GM21515 (cell line): ENCODE measurements at regions not wholly inside any gene's neighbourhood (a gene's known extent, or its start where the extent isn't known, plus 50 kb on each side); places are given as distances from the start of the nearest gene placed in this dataset.

Experiments used
- ATAC-seq: cut with Tn5 transposase; IDR thresholded peaks from one replicate; pipeline ENCODE4 v1.9.1; 2021; ENCODE audit not compliant: unreplicated experiment

GRCh38 chr12:59087691-59088090 lies 167.4 kb upstream of the LRIG3 start:
- no peak for ATAC-seq

DNA sequence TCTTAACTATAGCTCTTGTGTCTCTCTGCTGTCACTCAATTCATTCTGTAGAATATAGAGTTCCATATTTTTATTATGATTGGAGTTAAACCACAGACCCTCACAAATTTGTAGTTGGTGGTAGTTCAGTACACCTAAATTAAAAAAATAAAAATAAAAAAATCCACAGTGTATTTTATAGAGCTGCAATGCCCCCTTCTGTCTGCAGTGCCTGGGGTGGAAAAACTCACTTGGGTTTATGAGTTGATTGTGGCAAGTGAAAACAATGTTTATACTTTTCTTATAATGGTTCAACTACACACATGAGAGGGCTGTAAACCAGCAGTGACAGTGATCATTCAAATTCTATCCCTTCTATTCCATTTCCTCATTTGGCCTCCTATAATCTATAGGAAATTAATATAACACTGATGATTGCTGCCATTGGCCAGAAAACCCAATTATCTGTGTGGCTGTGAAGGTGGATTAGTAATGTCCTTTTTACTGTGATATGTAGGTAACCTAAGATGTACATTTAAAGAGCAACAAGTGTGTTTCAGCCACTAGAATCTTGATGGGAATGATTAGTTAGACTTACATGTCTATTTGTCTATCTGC lies 166.9 kb upstream of the LRIG3 start:
- ATAC-seq: no peak

- no peak for ATAC-seq
Measured at GRCh38 chr12:59086126-59086525, 165.8 kb upstream of the LRIG3 start.

- ATAC-seq: no peak
Measured at GRCh38 chr12:59085690-59086089, 165.4 kb upstream of the LRIG3 start.

DNA sequence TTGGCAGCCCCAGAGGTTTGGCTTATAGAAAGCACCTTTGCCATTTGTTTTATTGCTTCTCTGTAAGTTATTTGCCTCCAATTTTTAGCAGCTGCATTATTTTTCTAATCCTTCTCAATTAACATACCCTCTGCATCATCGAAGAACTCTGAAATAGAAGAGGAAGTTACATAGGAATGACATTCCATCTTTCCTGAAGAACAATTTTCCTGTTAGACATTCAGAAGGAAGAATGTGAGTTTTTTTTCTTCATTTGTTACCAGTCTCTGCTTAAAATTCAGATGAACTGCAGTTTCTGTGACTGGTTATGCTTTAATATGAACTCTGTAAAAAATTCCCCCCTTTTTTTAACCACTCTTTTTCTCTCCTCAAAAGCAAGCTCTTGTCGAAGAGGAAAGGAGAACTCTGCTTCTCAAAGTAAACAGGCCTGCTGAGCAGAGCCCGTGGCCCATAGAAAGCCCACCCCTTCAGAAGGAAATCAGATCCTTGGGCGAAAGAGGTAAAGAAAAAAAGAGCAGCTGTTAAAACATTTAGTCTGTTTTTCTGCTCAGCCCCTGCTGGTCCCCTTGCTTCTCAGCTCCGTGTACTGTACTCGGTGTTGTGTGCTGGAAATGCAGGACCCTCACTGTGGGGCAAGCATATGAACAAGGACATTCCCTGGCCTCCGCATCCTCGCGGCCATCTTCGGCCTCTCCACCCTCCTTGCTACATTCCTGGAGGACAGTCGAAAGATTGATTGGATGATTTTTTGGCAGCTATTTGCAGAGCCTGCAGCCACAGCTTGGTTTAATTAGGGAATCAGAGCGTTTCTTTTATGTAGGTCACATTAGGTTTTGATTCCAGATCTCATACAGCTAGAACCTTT lies 164.4 kb upstream of the LRIG3 start:
- no peak for ATAC-seq

- no peak for ATAC-seq
Measured at GRCh38 chr12:59082952-59083351, 162.6 kb upstream of the LRIG3 start.

GRCh38 chr12:59080101-59080500 lies 159.8 kb upstream of the LRIG3 start:
- ATAC-seq: no peak

DNA sequence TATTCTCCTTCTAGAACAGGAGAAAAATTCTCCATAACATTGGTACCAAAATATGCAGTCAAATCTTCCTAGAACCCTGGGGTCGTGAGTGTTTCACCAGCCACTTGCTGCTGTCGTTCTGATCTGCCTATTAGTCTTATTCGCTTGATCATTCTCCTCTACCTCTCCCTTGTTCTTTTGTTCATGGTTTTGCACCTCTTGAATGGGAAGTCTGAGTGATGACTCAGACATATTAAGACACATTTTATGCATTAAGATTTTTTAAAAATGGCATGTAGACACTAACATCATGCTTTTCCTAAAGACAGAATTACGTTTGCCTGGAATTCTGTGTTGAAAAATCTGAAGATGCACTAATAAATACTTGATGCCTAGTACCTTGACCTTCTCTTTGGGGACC lies 159.2 kb upstream of the LRIG3 start:
- ATAC-seq: no peak

GRCh38 chr12:59079002-59079401 lies 158.7 kb upstream of the LRIG3 start:
- no peak for ATAC-seq

DNA sequence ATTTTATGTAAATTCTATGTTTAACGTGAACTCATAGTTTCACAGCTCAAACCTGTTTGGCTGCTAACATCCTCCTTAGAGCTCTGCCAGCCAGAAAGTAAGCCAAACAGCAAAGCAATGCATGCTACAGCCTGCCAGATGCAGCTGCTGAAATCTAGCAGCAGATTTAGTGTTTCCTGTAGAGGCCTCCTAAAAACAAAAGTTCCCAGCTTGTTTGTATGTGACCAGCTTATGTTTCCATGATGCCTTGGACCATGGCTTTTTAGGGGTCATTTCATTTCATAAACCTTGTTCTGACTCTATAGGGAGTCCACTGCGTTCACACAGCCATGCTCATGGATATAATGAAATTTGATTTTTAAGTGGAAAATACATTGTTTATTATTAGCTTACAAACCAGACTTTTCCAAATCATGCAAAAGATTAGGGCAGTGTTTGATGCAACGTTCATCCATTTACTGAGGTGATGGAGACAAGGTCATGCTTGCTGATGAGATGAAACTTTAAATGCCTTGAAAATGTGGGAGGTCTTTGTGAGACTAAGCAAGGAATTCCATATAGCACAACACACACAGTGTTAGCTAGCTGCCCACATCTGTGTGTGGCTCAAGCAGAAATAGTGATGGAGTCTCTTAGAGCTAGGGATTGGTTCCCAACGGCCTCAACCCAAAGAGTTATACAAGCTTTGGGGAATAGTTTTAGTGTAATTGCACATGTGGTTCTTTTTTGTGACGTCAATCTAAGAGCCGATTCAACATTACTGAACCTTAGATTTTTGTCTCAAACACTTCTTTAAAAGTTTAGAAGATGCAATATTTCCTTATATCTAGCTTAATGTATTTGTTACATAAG lies 157.5 kb upstream of the LRIG3 start:
- ATAC-seq: no peak

DNA sequence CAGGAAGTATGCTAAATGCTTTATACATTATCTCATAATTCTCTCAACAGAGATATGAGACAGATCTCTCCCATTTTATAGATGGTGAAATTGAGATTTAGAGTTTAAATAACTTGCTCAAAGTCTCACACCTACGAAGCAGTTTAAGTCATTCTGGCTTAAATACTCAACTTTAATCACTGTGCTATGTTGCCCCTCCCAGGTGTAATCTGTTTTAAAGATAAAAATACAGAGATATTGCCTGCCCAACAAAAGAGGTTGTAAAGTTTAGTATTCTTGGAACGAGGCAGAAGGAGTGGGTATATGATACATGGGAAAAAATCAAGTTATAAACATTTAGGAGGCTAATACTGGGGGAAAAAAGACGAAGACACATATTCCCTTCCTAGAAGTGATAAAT lies 156.8 kb upstream of the LRIG3 start:
- no peak for ATAC-seq

DNA sequence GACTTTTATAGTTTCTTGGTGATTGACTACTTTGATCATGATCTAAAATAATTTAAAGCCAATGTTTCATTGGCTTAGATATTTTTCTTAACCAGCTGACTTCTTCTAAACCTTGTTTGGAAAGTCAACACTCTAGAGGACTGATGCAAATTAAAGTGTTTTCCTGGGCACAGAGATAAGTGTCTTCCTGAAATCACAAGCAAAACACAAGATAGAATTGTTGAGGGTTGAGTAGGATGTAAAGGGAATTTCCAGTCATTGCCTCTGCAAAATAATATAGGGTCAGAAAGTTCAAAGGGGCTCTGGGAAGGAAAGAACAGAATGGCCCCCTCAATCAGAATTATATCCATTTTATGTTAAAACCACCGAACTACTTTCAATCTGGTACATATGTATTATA lies 156.3 kb upstream of the LRIG3 start:
- ATAC-seq: no peak

DNA sequence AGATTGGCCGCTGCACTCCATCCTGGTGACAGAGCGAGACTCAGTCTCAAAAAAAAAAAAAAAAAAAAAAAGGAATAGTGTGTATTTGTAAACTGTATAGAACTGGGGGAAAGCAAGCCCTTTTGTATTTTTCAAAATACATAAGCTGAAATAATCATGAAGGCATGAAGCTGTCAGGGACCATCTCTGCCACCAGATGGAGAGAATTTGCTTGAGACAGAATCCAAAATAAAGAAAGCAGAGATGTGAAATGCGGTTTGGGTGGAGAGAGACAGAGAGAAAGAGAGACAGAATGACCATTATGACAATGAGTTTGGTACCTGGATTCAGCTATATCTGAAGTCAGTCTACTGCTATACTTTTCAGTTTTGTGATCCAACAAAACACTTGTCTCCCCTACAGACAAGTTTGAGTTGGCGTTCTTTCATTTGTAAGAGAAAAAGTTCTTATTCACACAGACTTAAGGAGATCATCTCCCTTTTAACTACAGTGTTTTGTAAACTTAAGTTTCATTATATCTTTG lies 155.7 kb upstream of the LRIG3 start:
- no peak for ATAC-seq

DNA sequence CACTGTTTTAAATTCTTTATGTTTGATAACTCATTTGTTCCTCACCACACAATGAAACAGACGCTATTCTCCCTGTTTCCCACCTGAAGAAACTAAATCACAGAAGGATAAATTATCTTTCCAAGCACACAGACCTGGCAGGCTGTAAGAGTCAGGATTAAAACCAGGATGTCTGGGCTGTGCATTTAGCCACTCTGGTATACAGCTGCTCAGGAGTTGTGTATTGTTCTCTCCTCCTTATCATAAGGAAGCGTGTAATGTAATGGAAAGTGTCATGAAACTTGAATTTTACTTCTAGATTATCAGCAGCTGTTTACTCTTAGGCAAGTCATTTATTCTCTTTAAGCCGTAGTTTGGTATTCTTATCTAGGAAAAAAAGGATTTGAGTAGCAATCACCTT lies 154.8 kb upstream of the LRIG3 start:
- ATAC-seq: no peak

DNA sequence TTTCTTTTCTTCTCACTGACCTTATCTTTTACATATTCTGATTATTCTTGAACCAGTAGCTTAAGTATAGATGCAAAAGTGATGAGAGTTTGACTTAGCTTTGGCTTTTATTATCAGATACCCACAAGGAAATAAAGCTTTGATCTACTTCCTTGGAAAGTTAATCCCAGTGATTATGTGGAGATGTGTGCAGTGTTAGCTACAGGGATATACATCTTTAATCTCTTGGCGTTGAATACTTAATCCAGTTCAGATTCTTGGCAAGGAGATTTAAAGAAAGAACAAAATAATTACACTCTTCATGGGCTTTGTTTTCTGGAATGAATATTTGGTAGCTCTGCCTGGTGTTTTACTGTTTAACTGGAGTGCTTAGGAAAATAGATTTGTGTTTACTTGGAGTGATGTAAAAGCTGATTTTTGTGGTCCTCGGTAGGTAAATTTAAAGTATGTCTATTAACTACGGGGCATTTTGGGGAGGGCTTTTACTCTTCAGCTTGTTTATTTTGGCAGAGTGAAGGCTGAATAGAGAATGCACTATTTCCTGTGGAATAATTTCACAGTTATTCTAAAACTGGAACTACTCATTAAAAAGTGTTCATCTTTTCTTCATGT lies 150.1 kb upstream of the LRIG3 start:
- no peak for ATAC-seq

DNA sequence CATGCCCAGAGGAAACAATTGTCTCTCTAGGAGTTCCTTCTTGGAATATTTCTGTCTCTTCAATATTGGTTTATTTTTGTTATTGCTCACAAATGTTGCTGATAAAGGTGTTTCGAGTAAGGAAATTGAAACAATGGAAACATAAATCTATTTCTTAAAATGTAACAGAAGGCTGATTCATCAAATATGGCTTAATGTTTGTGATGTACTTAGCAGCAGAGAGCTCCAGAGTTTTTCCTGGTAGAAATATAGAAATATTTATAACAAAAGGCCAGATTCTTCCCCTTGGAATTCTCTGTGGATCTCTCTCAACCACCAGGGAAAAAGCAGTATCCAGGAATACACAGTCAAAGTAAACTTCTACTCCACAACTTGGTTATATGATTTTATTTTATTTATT lies 149.2 kb upstream of the LRIG3 start:
- ATAC-seq: no peak

GRCh38 chr12:59068436-59068835 lies 148.1 kb upstream of the LRIG3 start:
- ATAC-seq: no peak

DNA sequence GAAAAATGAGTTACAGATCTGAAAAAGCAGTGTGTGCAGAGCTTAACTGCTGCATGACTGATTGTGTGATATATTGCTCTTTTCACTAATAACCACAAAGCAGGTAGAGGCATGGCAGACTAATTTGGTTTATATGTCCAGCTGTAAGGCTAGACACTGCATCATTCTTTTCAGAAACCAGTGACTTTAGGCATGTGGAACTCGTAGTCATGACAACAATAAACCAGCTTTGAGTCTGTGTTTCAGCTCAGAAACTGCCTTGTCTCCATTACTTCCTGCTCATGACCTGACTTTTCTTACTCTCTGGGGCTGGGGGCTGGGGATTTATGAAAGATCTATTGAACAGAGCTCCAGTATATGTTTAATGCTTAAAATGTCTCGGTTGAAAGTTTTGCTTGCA lies 146.8 kb upstream of the LRIG3 start:
- no peak for ATAC-seq

GRCh38 chr12:59066445-59066844 lies 146.1 kb upstream of the LRIG3 start:
- no peak for ATAC-seq

DNA sequence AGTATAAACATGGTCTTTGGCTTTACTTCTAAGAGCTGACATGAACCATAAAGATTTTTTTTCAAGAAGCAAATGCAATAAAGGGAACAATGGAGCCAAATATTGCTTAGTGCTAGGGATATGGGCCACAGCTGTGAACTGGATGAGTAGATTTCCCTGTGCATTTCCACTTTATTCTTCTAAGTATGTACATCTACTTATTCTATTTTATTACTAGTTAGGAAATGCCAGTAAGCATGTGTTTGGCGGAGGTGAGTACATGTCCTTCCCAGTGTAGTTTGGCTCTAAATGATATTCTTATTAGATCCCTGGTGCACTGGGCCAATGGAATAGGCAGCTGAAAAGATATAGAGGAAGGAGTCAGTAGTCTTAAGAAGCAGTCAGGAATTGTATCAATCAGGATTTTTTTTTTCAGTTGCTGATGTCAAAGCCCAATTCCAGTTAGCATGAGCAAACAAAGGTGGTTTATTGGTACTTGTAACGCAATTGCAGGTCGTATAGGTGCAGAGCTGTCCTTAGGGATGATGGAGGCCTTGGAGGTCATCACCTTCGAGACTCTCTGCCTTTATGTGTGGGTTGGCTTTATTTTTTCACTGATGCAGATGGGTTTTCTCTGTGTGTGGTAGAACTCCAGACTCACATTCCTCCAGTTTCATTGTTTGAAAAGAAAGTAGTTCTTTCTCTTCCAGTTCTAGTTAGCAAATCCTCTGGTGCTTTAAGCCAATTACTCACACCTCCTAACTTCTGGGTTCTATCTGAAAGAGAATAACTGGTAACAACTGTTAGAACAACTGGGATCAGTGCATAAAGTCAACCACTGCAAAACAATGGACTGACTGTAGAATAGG lies 139.0 kb upstream of the LRIG3 start:
- no peak for ATAC-seq
